ENCODE measurements at regions not wholly inside any gene's neighbourhood (a gene's known extent, or its start where the extent isn't known, plus 50 kb on each side); places are given as distances from the start of the nearest gene placed in this dataset.

- DNase-seq (ENCODE audit: low read depth in 2 of 2) = no peak
These were observed 259.9 kb downstream of the ADGRG6 start for GRCh38 chr6:142561511-142562265.

GRCh38 chr6:142562865-142563264 lies 261.1 kb downstream of the ADGRG6 start:
- DNase-seq (ENCODE audit: low read depth in 2 of 2) = no peak

- peak; percentile 12 to 63 for DNase-seq (ENCODE audit: low read depth in 2 of 2)
These were observed 265.0 kb downstream of the ADGRG6 start for GRCh38 chr6:142566628-142567396.

- no peak for DNase-seq (ENCODE audit: low read depth in 2 of 2)
These were observed 265.7 kb downstream of the ADGRG6 start for GRCh38 chr6:142567461-142567860.

- no peak for DNase-seq (ENCODE audit: low read depth in 2 of 2)
These were observed 267.2 kb downstream of the ADGRG6 start for GRCh38 chr6:142568857-142569597.

- no peak for DNase-seq (ENCODE audit: low read depth in 2 of 2)
These were observed 267.9 kb downstream of the ADGRG6 start for GRCh38 chr6:142569676-142570075.

- no peak for DNase-seq (ENCODE audit: low read depth in 2 of 2)
These were observed 268.4 kb downstream of the ADGRG6 start for GRCh38 chr6:142570221-142570671.

- DNase-seq (ENCODE audit: low read depth in 2 of 2) = no peak
These were observed 291.1 kb downstream of the ADGRG6 start for GRCh38 chr6:142592876-142593275.

- no peak for DNase-seq (ENCODE audit: low read depth in 2 of 2)
These were observed 296.0 kb downstream of the ADGRG6 start for GRCh38 chr6:142597836-142598235.

- DNase-seq (ENCODE audit: low read depth in 2 of 2) = no peak
These were observed 299.6 kb downstream of the ADGRG6 start for GRCh38 chr6:142601427-142601826.

GRCh38 chr6:142602972-142603371 lies 301.2 kb downstream of the ADGRG6 start:
- DNase-seq (ENCODE audit: low read depth in 2 of 2) = no peak

- no peak for DNase-seq (ENCODE audit: low read depth in 2 of 2)
These were observed 304.2 kb downstream of the ADGRG6 start for GRCh38 chr6:142605922-142606485.

GRCh38 chr6:142612956-142613355 lies 311.1 kb downstream of the ADGRG6 start:
- DNase-seq (ENCODE audit: low read depth in 2 of 2) = no peak

GRCh38 chr6:142613981-142614380 lies 312.2 kb downstream of the ADGRG6 start:
- no peak for DNase-seq (ENCODE audit: low read depth in 2 of 2)

- no peak for DNase-seq (ENCODE audit: low read depth in 2 of 2)
These were observed 315.4 kb downstream of the ADGRG6 start for GRCh38 chr6:142617158-142617557.

GRCh38 chr6:142621822-142622221 lies 320.0 kb downstream of the ADGRG6 start:
- DNase-seq (ENCODE audit: low read depth in 2 of 2) = no peak

GRCh38 chr6:142624978-142625715 lies 319.8 kb downstream of the HIVEP2 start:
- no peak for DNase-seq (ENCODE audit: low read depth in 2 of 2)

- DNase-seq (ENCODE audit: low read depth in 2 of 2) = no peak
These were observed 317.5 kb downstream of the HIVEP2 start for GRCh38 chr6:142627474-142627873.

- DNase-seq (ENCODE audit: low read depth in 2 of 2) = no peak
These were observed 313.2 kb downstream of the HIVEP2 start for GRCh38 chr6:142631517-142632385.

- no peak for DNase-seq (ENCODE audit: low read depth in 2 of 2)
These were observed 311.7 kb downstream of the HIVEP2 start for GRCh38 chr6:142633317-142633716.
